Liver (tissue), 8 donors: ENCODE measurements at regions not wholly inside any gene's neighbourhood (a gene's known extent, or its start where the extent isn't known, plus 50 kb on each side); places are given as distances from the start of the nearest gene placed in this dataset.

Experiments
- DNase-seq: peaks from one replicate; pipeline ENCODE4 v3.0.0-alpha.2; 2017; ENCODE audit warnings: low spot score
- H3K27ac ChIP-seq, 2 donors: one replicate each; pipeline ENCODE4 v1.7.0; 2013; ENCODE audit warnings: inconsistent platforms in 2 of 2, low read length in 2 of 2, control low read depth in 1 of 2, low read depth in 1 of 2, mild to moderate bottlenecking in 1 of 2
- H3K27me3 ChIP-seq, 4 donors: one replicate each; pipeline versions ENCODE4 v1.6.1 to v1.7.0; 2013; ENCODE audit warnings: low read length in 3 of 4, inconsistent platforms in 1 of 4, mild to moderate bottlenecking in 1 of 4, moderate library complexity in 1 of 4; ENCODE audit not compliant: control insufficient read depth in 4 of 4, insufficient read depth in 4 of 4
- H3K36me3 ChIP-seq, 4 donors: one replicate each; pipeline versions ENCODE4 v1.6.1 to v1.7.0; 2013; ENCODE audit warnings: low read length in 3 of 4, mild to moderate bottlenecking in 3 of 4, low read depth in 1 of 4, moderate library complexity in 1 of 4; ENCODE audit not compliant: control insufficient read depth in 4 of 4, insufficient read depth in 3 of 4
- H3K4me1 ChIP-seq, 4 donors: one replicate each; pipeline versions ENCODE4 v1.6.1 to v1.7.0; 2013; ENCODE audit warnings: low read length in 3 of 4, mild to moderate bottlenecking in 3 of 4, moderate library complexity in 1 of 4; ENCODE audit not compliant: control insufficient read depth in 4 of 4, insufficient read depth in 4 of 4
- H3K4me3 ChIP-seq, 3 donors: one replicate each; pipeline versions ENCODE4 v1.6.1 to v1.7.0; 2013; ENCODE audit warnings: low read length in 3 of 3, control low read depth in 1 of 3, low read depth in 1 of 3, mild to moderate bottlenecking in 1 of 3
- H3K9ac ChIP-seq, 2 donors: one replicate each; pipeline ENCODE4 v1.7.0; 2013; ENCODE audit warnings: low read length in 2 of 2, mild to moderate bottlenecking in 2 of 2, moderate library complexity in 2 of 2, control low read depth in 1 of 2, low read depth in 1 of 2
- H3K9me3 ChIP-seq, 4 donors: one replicate each; pipeline versions ENCODE4 v1.6.1 to v1.7.0; 2013; ENCODE audit warnings: low read length in 3 of 4; ENCODE audit not compliant: control insufficient read depth in 4 of 4
- CTCF ChIP-seq: fragments of 150-350 bp; IDR thresholded peaks from 2 replicates; pipeline ENCODE4 v1.5.1; 2017; ENCODE audit warnings: improper control_type of control experiment, low read depth, low read length; ENCODE audit not compliant: missing input control
- FOXA1 ChIP-seq: IDR thresholded peaks from 2 replicates; pipeline ENCODE4 v1.6.1; 2016; ENCODE audit warnings: antibody characterized with exemption
- FOXA2 ChIP-seq: IDR thresholded peaks from 2 replicates; pipeline ENCODE4 v1.6.1; 2016; ENCODE audit warnings: antibody characterized with exemption
- GABPA ChIP-seq, 2 donors: IDR thresholded peaks in 1 of 2; conservative IDR thresholded peaks in 1 of 2; 2 replicates each; pipeline ENCODE4 v1.6.1; 2016; ENCODE audit warnings: antibody characterized with exemption in 2 of 2, mild to moderate bottlenecking in 1 of 2, moderate library complexity in 1 of 2
- HNF4A ChIP-seq, 2 donors: conservative IDR thresholded peaks; 2 replicates each; pipeline ENCODE4 v1.6.1; 2016; ENCODE audit warnings: antibody characterized with exemption in 2 of 2, mild to moderate bottlenecking in 2 of 2
- HNF4G ChIP-seq: IDR thresholded peaks from 2 replicates; pipeline ENCODE4 v1.6.1; 2016; ENCODE audit warnings: antibody characterized with exemption
- JUND ChIP-seq, 2 donors: IDR thresholded peaks; 2 replicates each; pipeline ENCODE4 v1.6.1; 2016; ENCODE audit warnings: antibody characterized with exemption in 2 of 2
- NR2F2 ChIP-seq: IDR thresholded peaks from 2 replicates; pipeline ENCODE4 v1.6.1; 2016; ENCODE audit warnings: antibody characterized with exemption
- RAD21 ChIP-seq, 2 donors: IDR thresholded peaks; 2 replicates each; pipeline ENCODE4 v1.6.1; 2016; ENCODE audit warnings: antibody characterized with exemption in 2 of 2, mild to moderate bottlenecking in 2 of 2
- REST ChIP-seq: IDR thresholded peaks from 2 replicates; pipeline ENCODE4 v1.6.1; 2016; ENCODE audit warnings: antibody characterized with exemption, mild to moderate bottlenecking
- RXRA ChIP-seq, 2 donors: IDR thresholded peaks; 2 replicates each; pipeline ENCODE4 v1.6.1; 2017 to 2018; ENCODE audit warnings: antibody characterized with exemption in 2 of 2, mild to moderate bottlenecking in 1 of 2
- SP1 ChIP-seq: IDR thresholded peaks from 2 replicates; pipeline ENCODE4 v1.6.1; 2018; ENCODE audit warnings: antibody characterized with exemption, mild to moderate bottlenecking
- TAF1 ChIP-seq: conservative IDR thresholded peaks from 2 replicates; pipeline ENCODE4 v1.6.1; 2016; ENCODE audit warnings: antibody characterized with exemption, mild to moderate bottlenecking
- YY1 ChIP-seq: IDR thresholded peaks from 2 replicates; pipeline ENCODE4 v1.6.1; 2016; ENCODE audit warnings: antibody characterized with exemption, mild to moderate bottlenecking
- ZBTB33 ChIP-seq: IDR thresholded peaks from 2 replicates; pipeline ENCODE4 v1.6.1; 2016; ENCODE audit warnings: antibody characterized with exemption
- WGBS: extraction: QIAGEN DNeasy Blood & Tissue Kit; methylation state at CpG from one replicate; pipeline ENCODE4 v1.1.7; 2013; 5-methylcytosine and 5-hydroxymethylcytosine counted together
- donor health status: healthy.
- donor health status: healthy.
- donor health status: healthy.
- donor health status: healthy.
- donor health status: healthy.

- H3K36me3 ChIP-seq, result no peaks in the 10 kb centered on the region
These were observed 262.9 kb downstream of the HNMT start for GRCh38 chr2:138227195-138227594.

GRCh38 chr2:138228101-138228500 is 263.8 kb downstream of the HNMT start:
- Histone ChIP-seq H3K27ac (no peak overlapping the region), H3K9me3 (no peaks in the 10 kb centered on the region), H3K36me3 (no peaks in the 10 kb centered on the region), H3K9ac (no peak overlapping the region), H3K4me1 (no peaks in the 10 kb centered on the region), H3K4me3 (no peak overlapping the region), H3K27me3 (no peaks in the 10 kb centered on the region)
- 73% methylated on average over 2 of the region's 2 CpGs for WGBS
- DNase-seq, result no peak
- TF ChIP-seq REST, result no peak
- no peak for TF ChIP-seq NR2F2
- TF ChIP-seq GABPA (IDR thresholded peaks at IDR 0.05 in 1 of 2, conservative IDR thresholded peaks at IDR 0.05 in 1 of 2), result no peak
- no peak for TF ChIP-seq JUND (IDR thresholded peaks at IDR 0.05)
- TF ChIP-seq FOXA2, result no peak
- no peak for TF ChIP-seq HNF4A (conservative IDR thresholded peaks at IDR 0.05)
- no peak for TF ChIP-seq TAF1
- no peak for TF ChIP-seq YY1
- TF ChIP-seq HNF4G, result no peak
- TF ChIP-seq RXRA (IDR thresholded peaks at IDR 0.05), result no peak
- no peak for TF ChIP-seq CTCF
- no peak for TF ChIP-seq FOXA1
- TF ChIP-seq RAD21 (IDR thresholded peaks at IDR 0.05), result no peak
- no peak for TF ChIP-seq SP1

More at GRCh38 chr2:138227195-138227594, 262.9 kb downstream of the HNMT start:
- no peaks in the 10 kb centered on the region for H3K4me1 ChIP-seq
- H3K27ac ChIP-seq, result no peak overlapping the region
- H3K9me3 ChIP-seq, result no peaks in the 10 kb centered on the region
- no peak for DNase-seq
- H3K9ac ChIP-seq, result no peak overlapping the region
- no peak for TF ChIP-seq ZBTB33
- TF ChIP-seq RXRA (IDR thresholded peaks at IDR 0.05), result no peak
- no peak for TF ChIP-seq FOXA2
- no peak for TF ChIP-seq REST
- TF ChIP-seq YY1, result no peak
- no peak for TF ChIP-seq NR2F2
- no peak overlapping the region for H3K4me3 ChIP-seq
- H3K27me3 ChIP-seq, result no peaks in the 10 kb centered on the region
